Mesothelial cell of epicardium (in vitro differentiated cells): ENCODE measurements at regions not wholly inside any gene's neighbourhood (a gene's known extent, or its start where the extent isn't known, plus 50 kb on each side); places are given as distances from the start of the nearest gene placed in this dataset.
A peak's percentile ranks its signal among the peaks of the same experiment; 100 is the strongest.
"Not testable (repeated sequence)": the region's sequence is repeated elsewhere in the genome, so short reads cannot be mapped to it uniquely, and the experiment has no call there.

ENCODE experiments used
- DNase-seq, 2 experiments: peaks; one replicate each; pipeline ENCODE4 v3.0.0; 2021; ENCODE audit warnings: low spot score in 2 of 2; ENCODE audit not compliant: unreplicated experiment in 2 of 2
- H3K27ac Mint-ChIP-seq: 2 replicates; pipeline ENCODE4 v1.8.0; 2021; ENCODE audit warnings: mixed read lengths
- H3K27me3 Mint-ChIP-seq: 2 replicates; pipeline ENCODE4 v1.8.0; 2021; ENCODE audit warnings: low read depth, mixed read lengths
- H3K36me3 Mint-ChIP-seq: 2 replicates; pipeline ENCODE4 v1.8.0; 2021; ENCODE audit warnings: mixed read lengths
- H3K4me1 Mint-ChIP-seq: 2 replicates; pipeline ENCODE4 v1.8.0; 2021; ENCODE audit warnings: mixed read lengths
- H3K4me3 Mint-ChIP-seq: 2 replicates; pipeline ENCODE4 v1.8.0; 2021; ENCODE audit warnings: mild to moderate bottlenecking, moderate library complexity, mixed read lengths
- H3K9me3 Mint-ChIP-seq: 2 replicates; pipeline ENCODE4 v1.8.0; 2021; ENCODE audit warnings: mixed read lengths
- TF ChIP-seq, protein P1 (sequence below): fragments of 200-600 bp; sonication (generic); IDR thresholded peaks from one replicate; pipeline ENCODE4 v1.5.0; 2021; ENCODE audit warnings: antibody characterized with exemption; ENCODE audit not compliant: unreplicated experiment

DNA sequence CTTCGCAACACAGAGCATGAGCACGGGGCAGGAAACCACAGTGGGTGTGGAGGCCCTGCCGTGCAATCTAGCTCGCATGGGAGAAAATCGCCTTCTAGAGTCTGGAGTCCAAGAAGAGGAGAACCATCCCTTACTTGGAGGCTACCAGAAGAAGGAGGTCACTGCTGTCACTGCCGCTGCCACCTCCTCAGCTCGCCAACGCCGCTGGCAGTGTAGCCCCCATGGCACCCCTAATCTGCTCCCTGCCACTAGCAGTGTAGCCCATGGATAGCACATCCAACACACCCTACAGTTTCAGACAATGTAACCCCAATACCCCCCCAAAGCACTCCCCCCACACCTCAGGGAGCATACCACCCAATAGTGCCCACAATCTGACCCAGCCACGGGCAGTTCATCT, 438.0 kb upstream of the ZNF337 start:
- no peaks in the 10 kb centered on the region for H3K4me1 Mint-ChIP-seq
- H3K27me3 Mint-ChIP-seq: peaks cover 12% of the 10 kb centered on the region
- no peak for DNase-seq
- H3K27ac Mint-ChIP-seq: no peak overlapping the region
- no peaks in the 10 kb centered on the region for H3K9me3 Mint-ChIP-seq
- TF ChIP-seq, protein P1, sequence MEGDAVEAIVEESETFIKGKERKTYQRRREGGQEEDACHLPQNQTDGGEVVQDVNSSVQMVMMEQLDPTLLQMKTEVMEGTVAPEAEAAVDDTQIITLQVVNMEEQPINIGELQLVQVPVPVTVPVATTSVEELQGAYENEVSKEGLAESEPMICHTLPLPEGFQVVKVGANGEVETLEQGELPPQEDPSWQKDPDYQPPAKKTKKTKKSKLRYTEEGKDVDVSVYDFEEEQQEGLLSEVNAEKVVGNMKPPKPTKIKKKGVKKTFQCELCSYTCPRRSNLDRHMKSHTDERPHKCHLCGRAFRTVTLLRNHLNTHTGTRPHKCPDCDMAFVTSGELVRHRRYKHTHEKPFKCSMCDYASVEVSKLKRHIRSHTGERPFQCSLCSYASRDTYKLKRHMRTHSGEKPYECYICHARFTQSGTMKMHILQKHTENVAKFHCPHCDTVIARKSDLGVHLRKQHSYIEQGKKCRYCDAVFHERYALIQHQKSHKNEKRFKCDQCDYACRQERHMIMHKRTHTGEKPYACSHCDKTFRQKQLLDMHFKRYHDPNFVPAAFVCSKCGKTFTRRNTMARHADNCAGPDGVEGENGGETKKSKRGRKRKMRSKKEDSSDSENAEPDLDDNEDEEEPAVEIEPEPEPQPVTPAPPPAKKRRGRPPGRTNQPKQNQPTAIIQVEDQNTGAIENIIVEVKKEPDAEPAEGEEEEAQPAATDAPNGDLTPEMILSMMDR: no peak
- no peak overlapping the region for H3K4me3 Mint-ChIP-seq
- H3K36me3 Mint-ChIP-seq: no peaks in the 10 kb centered on the region

GRCh38 chr20:26133794-26134193, 437.1 kb upstream of the ZNF337 start:
- not testable (repeated sequence) for H3K27ac Mint-ChIP-seq, H3K36me3 Mint-ChIP-seq, H3K9me3 Mint-ChIP-seq, DNase-seq, H3K4me1 Mint-ChIP-seq, H3K4me3 Mint-ChIP-seq
- H3K27me3 Mint-ChIP-seq: peaks cover 12% of the 10 kb centered on the region

GRCh38 chr20:26120920-26121319, 424.3 kb upstream of the ZNF337 start:
- H3K4me1 Mint-ChIP-seq, H3K27ac Mint-ChIP-seq, H3K36me3 Mint-ChIP-seq, H3K9me3 Mint-ChIP-seq, H3K4me3 Mint-ChIP-seq, H3K27me3 Mint-ChIP-seq, DNase-seq: not testable (repeated sequence)

- not testable (repeated sequence) for H3K27me3 Mint-ChIP-seq, DNase-seq, H3K4me3 Mint-ChIP-seq, H3K27ac Mint-ChIP-seq, H3K9me3 Mint-ChIP-seq, H3K4me1 Mint-ChIP-seq, H3K36me3 Mint-ChIP-seq
Observed at GRCh38 chr20:26094498-26094897, 397.8 kb upstream of the ZNF337 start.

DNA sequence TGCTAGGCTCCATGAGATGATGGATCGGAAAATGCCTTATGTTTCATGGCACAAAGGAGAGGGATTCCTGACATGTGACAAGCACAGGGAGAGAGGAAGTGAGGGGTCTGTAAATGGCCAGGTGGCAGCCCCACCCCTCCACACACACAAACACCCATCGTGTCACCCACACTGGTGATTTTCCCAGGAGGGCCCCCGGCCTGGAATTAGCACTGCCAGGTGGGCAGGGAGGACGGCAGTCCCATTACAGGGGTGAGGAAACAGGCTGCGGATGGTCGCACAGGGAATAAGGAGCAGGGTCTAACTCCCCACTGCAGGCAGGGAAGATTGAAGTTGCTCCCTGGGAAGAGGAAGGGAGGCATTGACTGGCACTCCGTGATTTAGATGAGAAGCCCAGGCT, 395.3 kb upstream of the ZNF337 start:
- DNase-seq, H3K4me1 Mint-ChIP-seq, H3K9me3 Mint-ChIP-seq, H3K4me3 Mint-ChIP-seq, H3K27ac Mint-ChIP-seq, H3K27me3 Mint-ChIP-seq, H3K36me3 Mint-ChIP-seq: not testable (repeated sequence)

- not testable (repeated sequence) for DNase-seq, H3K4me3 Mint-ChIP-seq, H3K4me1 Mint-ChIP-seq, H3K27ac Mint-ChIP-seq, H3K9me3 Mint-ChIP-seq, H3K36me3 Mint-ChIP-seq, H3K27me3 Mint-ChIP-seq
Observed at GRCh38 chr20:26086195-26086594, 389.5 kb upstream of the ZNF337 start.

- not testable (repeated sequence) for H3K27ac Mint-ChIP-seq, H3K4me1 Mint-ChIP-seq, H3K27me3 Mint-ChIP-seq, H3K36me3 Mint-ChIP-seq, H3K4me3 Mint-ChIP-seq, DNase-seq, H3K9me3 Mint-ChIP-seq
Observed at GRCh38 chr20:26073972-26074371, 377.3 kb upstream of the ZNF337 start.

DNA sequence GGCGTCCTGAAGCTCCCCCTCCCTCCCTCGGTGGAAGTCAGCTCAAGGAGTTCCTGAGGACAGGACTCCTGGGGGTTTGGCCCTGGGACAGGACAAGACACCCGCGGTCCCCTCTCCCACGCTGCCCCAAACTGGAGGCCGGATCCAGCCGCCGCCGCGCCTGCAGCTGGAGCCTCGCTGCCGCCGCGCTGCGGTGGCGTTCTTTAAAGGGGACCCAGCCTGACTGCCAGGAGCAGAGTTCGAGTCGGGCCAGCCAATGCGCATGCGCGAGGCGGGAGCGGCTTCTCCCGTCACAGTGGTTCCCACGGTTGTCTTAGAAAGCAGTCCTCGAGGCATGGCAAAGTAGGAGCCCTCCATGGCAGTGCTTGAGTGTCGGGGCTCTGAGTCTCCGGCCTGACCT, 362.7 kb upstream of the ZNF337 start:
- not testable (repeated sequence) for H3K27ac Mint-ChIP-seq, H3K4me3 Mint-ChIP-seq, H3K36me3 Mint-ChIP-seq, DNase-seq, H3K9me3 Mint-ChIP-seq, H3K27me3 Mint-ChIP-seq, H3K4me1 Mint-ChIP-seq

- not testable (repeated sequence) for H3K4me1 Mint-ChIP-seq
Observed at GRCh38 chr20:26058446-26058845, 361.8 kb upstream of the ZNF337 start.

GRCh38 chr20:26057135-26057752, 360.6 kb upstream of the ZNF337 start:
- H3K36me3 Mint-ChIP-seq, H3K27ac Mint-ChIP-seq: not testable (repeated sequence)

More at GRCh38 chr20:26058446-26058845, 361.8 kb upstream of the ZNF337 start:
- not testable (repeated sequence) for H3K27ac Mint-ChIP-seq, H3K27me3 Mint-ChIP-seq, H3K9me3 Mint-ChIP-seq, H3K4me3 Mint-ChIP-seq, DNase-seq, H3K36me3 Mint-ChIP-seq

GRCh38 chr20:26025792-26026191, 329.1 kb upstream of the ZNF337 start:
- not testable (repeated sequence) for H3K27ac Mint-ChIP-seq, H3K4me1 Mint-ChIP-seq, H3K36me3 Mint-ChIP-seq, H3K9me3 Mint-ChIP-seq, H3K4me3 Mint-ChIP-seq, DNase-seq, H3K27me3 Mint-ChIP-seq

More at GRCh38 chr20:26057135-26057752, 360.6 kb upstream of the ZNF337 start:
- not testable (repeated sequence) for H3K4me1 Mint-ChIP-seq, DNase-seq, H3K4me3 Mint-ChIP-seq, H3K9me3 Mint-ChIP-seq, H3K27me3 Mint-ChIP-seq

GRCh38 chr20:26010942-26011276, 314.3 kb upstream of the ZNF337 start:
- Mint-ChIP-seq H3K4me3 (peak overlapping the region; percentile 94), H3K27ac (peak overlapping the region; percentile 99)
- not testable (repeated sequence) for H3K27me3 Mint-ChIP-seq, DNase-seq, H3K9me3 Mint-ChIP-seq, H3K36me3 Mint-ChIP-seq, H3K4me1 Mint-ChIP-seq

GRCh38 chr20:26010224-26010941, 313.7 kb upstream of the ZNF337 start:
- H3K9me3 Mint-ChIP-seq, H3K27me3 Mint-ChIP-seq, DNase-seq, H3K36me3 Mint-ChIP-seq, H3K4me1 Mint-ChIP-seq: not testable (repeated sequence)
- Mint-ChIP-seq H3K27ac (peak overlapping the region; percentile 99), H3K4me3 (peak overlapping the region; percentile 94)
